ENCODE measurements at regions not wholly inside any gene's neighbourhood (a gene's known extent, or its start where the extent isn't known, plus 50 kb on each side); places are given as distances from the start of the nearest gene placed in this dataset.

DNA sequence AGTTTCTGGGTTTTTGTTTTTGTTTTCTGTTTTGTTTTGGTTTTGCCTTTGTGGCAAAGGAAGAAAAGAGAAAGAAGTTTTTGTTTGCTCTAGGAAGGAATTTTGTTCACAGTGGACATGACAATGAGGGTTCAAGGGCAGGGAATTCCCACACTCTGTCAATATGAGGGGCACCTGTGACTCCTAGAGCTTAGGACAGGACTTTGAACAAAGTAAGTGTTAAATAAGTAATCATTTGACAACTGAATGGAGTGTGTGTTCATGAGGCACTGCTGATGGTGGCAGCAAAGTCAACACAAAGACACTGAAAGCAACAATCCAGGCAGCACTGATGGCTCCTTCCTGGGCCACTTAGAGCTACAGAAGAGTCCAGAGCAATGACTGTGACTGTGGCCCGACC lies 1381.1 kb upstream of the LRRTM3 start:
- H3K4me1 Mint-ChIP-seq (ENCODE audit: low read depth), result peaks cover 30% of the 10 kb centered on the region
- no peak for DNase-seq (ENCODE audit: low spot score)
- no peak overlapping the region for H3K4me3 Mint-ChIP-seq (ENCODE audit: unreplicated experiment)
- H3K27me3 Mint-ChIP-seq (ENCODE audit: low read depth), result no peaks in the 10 kb centered on the region
- peaks cover 10% of the 10 kb centered on the region for H3K9me3 Mint-ChIP-seq (ENCODE audit: low read depth)
- no peak overlapping the region for H3K27ac Mint-ChIP-seq (ENCODE audit: unreplicated experiment)
- no peaks in the 10 kb centered on the region for H3K36me3 Mint-ChIP-seq (ENCODE audit: low read depth)
- TF ChIP-seq CTCF (IDR thresholded peaks at IDR 0.05), result no peak

DNA sequence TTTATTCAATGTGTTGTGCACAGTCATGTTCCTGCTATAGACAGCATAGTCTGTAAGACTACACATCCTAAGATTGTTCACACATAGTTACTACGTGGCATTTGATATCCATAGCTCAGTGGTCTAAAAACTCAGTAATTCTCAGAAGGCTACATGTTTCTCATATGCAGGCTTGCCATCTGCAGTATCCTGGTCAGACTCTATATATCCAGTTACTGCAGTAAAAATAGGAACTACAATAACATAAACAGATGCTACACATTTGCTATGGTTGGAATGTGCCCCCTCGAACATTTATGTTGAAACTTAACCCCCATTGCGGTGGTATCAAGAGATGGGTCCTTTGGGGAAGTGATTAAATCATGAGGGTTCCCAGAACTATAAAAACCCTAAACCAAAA lies 1377.8 kb upstream of the LRRTM3 start:
- no peak for DNase-seq (ENCODE audit: low spot score)
- peak; percentile 16 for TF ChIP-seq CTCF (IDR thresholded peaks at IDR 0.05)
- Mint-ChIP-seq H3K4me1 (ENCODE audit: low read depth) (peaks cover 49% of the 10 kb centered on the region), H3K4me3 (ENCODE audit: unreplicated experiment) (no peak overlapping the region), H3K27me3 (ENCODE audit: low read depth) (no peaks in the 10 kb centered on the region), H3K36me3 (ENCODE audit: low read depth) (no peaks in the 10 kb centered on the region), H3K9me3 (ENCODE audit: low read depth) (peaks cover 10% of the 10 kb centered on the region), H3K27ac (ENCODE audit: unreplicated experiment) (peak overlapping the region; percentile 30)

DNA sequence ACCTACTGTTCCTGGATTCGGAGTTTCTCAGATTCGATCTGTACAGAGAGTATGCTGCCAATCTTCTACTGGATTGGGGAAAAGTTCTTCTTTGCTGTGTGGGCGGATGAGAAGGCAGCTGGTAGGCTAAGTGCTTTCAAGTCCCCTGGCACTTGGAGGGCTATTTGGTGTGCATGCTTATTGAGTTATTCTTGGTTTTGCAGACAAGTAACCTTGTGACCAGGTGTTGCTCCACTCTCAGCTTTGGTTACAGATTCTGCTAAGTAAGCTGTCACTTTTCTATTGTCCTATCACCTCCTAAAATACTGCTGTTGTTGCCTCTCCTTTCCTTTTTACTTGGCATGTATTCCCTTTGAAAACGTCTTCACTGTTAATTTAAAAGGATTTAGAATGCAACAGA lies 1375.1 kb upstream of the LRRTM3 start:
- H3K9me3 Mint-ChIP-seq (ENCODE audit: low read depth), result peaks cover 10% of the 10 kb centered on the region
- no peaks in the 10 kb centered on the region for H3K27me3 Mint-ChIP-seq (ENCODE audit: low read depth)
- no peaks in the 10 kb centered on the region for H3K36me3 Mint-ChIP-seq (ENCODE audit: low read depth)
- H3K4me3 Mint-ChIP-seq (ENCODE audit: unreplicated experiment), result no peak overlapping the region
- no peak for DNase-seq (ENCODE audit: low spot score)
- H3K4me1 Mint-ChIP-seq (ENCODE audit: low read depth), result peaks cover 49% of the 10 kb centered on the region
- no peak for TF ChIP-seq CTCF (IDR thresholded peaks at IDR 0.05)
- no peak overlapping the region for H3K27ac Mint-ChIP-seq (ENCODE audit: unreplicated experiment)

GRCh38 chr10:65555192-65555591 lies 1370.6 kb upstream of the LRRTM3 start:
- H3K4me3 Mint-ChIP-seq (ENCODE audit: unreplicated experiment), result no peak overlapping the region
- H3K27ac Mint-ChIP-seq (ENCODE audit: unreplicated experiment), result no peak overlapping the region
- TF ChIP-seq CTCF (IDR thresholded peaks at IDR 0.05), result peak; percentile 21
- H3K36me3 Mint-ChIP-seq (ENCODE audit: low read depth), result no peaks in the 10 kb centered on the region
- peaks cover 33% of the 10 kb centered on the region for H3K4me1 Mint-ChIP-seq (ENCODE audit: low read depth)
- H3K9me3 Mint-ChIP-seq (ENCODE audit: low read depth), result no peaks in the 10 kb centered on the region
- no peak for DNase-seq (ENCODE audit: low spot score)
- H3K27me3 Mint-ChIP-seq (ENCODE audit: low read depth), result no peaks in the 10 kb centered on the region

- Mint-ChIP-seq H3K27me3 (ENCODE audit: low read depth) (no peaks in the 10 kb centered on the region), H3K4me1 (ENCODE audit: low read depth) (peaks cover 33% of the 10 kb centered on the region), H3K27ac (ENCODE audit: unreplicated experiment) (no peak overlapping the region), H3K9me3 (ENCODE audit: low read depth) (peaks cover 6% of the 10 kb centered on the region), H3K4me3 (ENCODE audit: unreplicated experiment) (no peak overlapping the region), H3K36me3 (ENCODE audit: low read depth) (no peaks in the 10 kb centered on the region)
- no peak for DNase-seq (ENCODE audit: low spot score)
- TF ChIP-seq CTCF (IDR thresholded peaks at IDR 0.05), result no peak
Observed at GRCh38 chr10:65556006-65556405, 1369.8 kb upstream of the LRRTM3 start.
